COR-L47 (cell line): ENCODE measurements at regions not wholly inside any gene's neighbourhood (a gene's known extent, or its start where the extent isn't known, plus 50 kb on each side); places are given as distances from the start of the nearest gene placed in this dataset.

Experiments used
- DNase-seq: peaks from one replicate; lab custom pipeline; 2025; lab: John Stamatoyannopoulos, UW

- DNase-seq, result no peak
These were observed 339.3 kb upstream of the PFKP start for GRCh38 chr10:2728087-2728486.

DNA sequence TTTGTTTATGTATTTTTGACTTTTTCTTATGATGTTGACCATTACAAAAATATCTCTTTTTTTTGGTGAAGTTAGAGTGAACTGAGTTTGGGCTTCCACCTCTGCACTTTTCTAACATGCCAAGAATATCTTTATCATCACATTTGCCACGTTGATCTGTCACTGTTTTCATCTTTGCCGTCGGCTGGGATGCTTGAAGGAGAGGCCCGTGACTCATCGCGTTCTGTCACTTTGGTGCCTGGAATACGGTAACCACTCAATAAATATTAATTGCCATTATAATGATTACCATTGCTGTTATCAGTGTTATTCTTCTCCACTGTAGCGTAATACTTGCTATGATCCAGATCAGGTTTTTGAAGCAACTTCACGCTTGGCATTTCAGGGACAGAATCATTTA, 350.8 kb upstream of the PFKP start:
- no peak for DNase-seq

- DNase-seq, result no peak
These were observed 352.8 kb upstream of the PFKP start for GRCh38 chr10:2714597-2714996.

GRCh38 chr10:2703953-2704352, 363.4 kb upstream of the PFKP start:
- no peak for DNase-seq

DNA sequence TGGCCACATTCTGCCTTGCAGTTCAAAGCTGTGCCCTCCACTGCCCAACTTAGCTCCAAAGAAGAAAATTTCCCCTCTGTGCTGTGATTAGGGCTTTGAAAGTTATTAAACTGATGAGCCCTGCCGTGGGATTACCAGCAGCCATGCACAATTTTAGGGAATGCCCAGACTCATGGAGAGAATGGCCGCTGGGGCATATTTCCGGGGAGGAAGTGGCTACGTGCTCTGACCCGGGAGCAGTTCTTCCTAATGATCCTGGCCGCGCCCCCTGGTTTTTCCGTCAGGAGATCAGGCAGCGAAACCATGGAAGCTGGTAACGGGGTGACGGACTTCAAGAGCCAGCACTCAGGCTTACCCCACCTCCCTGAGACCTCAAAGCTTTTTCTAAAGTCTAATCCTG, 365.5 kb upstream of the PFKP start:
- DNase-seq, result no peak

DNA sequence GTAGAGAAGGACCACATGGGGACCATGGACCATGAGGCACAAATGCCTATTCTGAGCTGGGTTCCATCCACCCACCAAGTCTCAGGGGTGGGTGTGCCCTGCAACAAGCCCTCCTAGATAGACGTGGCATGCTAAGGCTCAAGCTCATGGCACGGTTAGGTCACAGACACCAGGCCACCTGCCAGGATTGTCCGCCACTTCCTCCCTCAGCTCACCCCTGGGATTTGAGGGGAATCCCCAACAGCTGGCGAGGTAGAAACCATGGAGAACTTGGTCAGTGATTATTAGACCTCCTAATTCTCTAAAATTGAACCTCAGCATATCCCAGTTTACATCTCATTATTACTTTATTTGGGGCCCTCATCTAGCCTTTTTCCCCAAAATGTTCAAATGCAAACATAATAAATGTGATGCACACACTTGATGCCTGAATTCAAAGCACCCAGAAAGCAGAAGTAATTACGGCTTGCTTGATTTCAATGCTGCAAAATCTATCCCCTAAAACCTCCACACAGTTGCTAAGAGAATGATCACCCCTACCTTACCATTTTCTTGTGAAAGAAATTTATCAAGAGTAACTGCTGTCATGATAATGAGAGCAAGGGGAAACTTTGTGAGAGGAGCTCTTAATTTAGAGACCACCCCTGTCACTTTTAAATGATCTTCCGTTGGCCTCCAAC, 366.6 kb upstream of the PFKP start:
- no peak for DNase-seq

DNA sequence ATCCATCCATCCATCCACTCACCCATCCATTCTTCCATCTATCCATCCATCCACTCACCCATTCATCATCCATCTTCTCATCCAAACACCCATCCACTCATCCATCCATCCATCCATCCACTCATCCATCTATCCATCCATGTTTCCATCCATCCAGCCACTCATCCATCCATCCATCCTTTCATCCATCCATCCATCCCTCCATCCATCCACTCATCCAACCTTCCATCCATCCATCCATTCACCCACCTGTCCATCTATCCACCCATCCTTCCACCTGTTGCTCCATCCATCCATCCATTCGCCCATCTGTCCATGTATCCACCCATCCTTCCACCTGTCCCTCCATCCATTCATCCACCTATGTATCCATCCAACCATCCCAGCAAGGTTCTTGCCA, 378.4 kb upstream of the PFKP start:
- DNase-seq, result no peak

GRCh38 chr10:2686691-2687090, 380.7 kb upstream of the PFKP start:
- DNase-seq, result no peak

- DNase-seq, result no peak
These were observed 384.9 kb upstream of the PFKP start for GRCh38 chr10:2682491-2682890.

DNA sequence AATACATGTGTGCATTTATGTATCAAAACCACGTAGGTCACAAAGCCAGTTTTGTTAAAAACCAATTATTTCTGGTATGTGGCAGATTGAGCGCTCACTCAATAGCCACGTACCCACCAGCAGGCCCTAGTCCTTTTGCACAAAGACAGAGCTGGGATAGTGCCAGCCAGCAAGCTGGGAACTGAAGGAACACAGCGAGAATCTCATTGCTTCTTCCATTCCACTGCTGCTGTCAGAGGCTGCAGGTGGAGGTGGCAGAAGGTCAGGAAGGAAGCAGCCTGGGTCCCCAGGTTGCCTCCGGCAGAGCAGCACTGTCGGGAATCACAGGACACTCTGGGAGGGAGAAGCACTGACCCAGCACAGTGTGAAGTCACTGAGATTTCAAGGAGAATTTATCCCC, 385.5 kb upstream of the PFKP start:
- DNase-seq, result no peak

DNA sequence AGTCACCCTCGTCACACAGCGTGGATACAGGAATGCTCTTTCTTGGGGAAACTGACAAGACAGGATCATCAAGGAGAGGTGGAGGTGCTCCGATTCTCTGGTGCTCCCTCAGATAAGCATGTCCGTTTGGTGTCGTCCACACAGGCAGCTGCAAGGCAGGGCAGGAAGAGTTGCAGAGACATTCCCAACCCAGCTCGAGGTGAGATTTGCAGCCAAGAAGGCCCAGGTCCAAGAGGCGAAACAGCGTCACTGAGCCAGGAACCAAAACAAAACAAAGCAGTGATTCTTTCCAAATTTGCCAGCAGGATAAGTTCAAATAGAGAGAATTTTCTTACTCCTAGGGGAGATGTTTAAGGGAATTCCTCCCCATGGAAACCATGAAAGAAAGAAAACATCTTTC, 386.5 kb upstream of the PFKP start:
- DNase-seq, result no peak

DNA sequence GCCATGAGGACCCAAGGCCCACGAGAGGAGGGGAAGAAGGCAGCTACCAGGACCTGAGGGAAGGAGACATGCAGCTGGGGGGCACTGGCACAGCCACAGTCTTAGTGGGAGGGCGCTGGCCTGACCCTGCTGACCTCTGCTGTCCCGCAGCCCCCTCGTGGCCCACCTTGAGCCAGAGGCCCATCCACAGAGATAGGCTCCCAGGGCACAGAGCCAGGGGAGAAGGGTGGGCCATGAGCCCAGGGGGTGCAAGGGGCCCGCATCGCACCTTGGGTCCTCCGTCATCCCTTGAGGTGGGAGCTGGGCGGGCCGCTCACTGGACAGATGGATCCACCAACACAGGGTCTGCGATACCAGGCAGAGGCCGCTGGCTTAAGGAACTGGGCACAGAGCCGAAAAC, 387.7 kb upstream of the PFKP start:
- no peak for DNase-seq

- no peak for DNase-seq
These were observed 390.9 kb upstream of the PFKP start for GRCh38 chr10:2676455-2676854.

DNA sequence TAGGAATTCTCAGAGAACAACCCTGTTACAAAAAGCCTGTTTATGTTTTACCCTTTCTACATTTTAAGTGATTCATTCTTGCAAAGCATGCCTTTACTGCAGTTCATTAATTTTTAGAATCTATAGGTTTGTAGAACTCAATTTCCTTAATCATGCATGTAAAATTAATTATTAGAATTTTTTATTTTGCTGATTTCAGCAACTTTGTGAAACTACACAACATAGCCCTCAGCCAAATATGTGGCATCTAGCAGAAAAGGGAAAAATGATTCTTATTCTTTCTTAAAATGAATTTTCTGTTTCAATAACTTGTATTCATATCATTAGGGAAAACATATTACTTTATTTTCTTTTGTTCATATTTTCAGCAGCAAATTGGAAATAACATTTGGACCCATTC, 392.9 kb upstream of the PFKP start:
- DNase-seq, result no peak

DNA sequence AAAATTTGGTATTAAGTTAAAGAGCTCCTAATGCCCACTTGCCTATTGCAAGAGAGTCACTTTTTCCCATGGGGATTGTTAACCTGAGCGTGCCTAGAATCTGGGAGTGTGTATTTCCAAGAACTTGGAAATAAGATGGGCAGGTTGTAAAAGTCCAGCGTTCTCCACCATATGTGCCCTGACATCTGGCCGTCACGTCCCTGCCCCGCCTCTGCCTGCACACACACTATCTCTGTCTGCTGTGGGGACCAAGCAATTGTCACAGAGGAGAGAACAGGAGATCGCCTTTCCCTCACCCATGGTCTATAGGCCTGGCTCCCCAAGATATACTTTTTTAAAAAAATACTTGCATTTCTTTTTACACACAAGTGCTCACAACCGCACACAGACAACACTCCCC, 396.5 kb upstream of the PFKP start:
- DNase-seq, result no peak

GRCh38 chr10:2665772-2666171, 401.6 kb upstream of the PFKP start:
- DNase-seq, result no peak

GRCh38 chr10:2660276-2660675, 407.1 kb upstream of the PFKP start:
- no peak for DNase-seq

DNA sequence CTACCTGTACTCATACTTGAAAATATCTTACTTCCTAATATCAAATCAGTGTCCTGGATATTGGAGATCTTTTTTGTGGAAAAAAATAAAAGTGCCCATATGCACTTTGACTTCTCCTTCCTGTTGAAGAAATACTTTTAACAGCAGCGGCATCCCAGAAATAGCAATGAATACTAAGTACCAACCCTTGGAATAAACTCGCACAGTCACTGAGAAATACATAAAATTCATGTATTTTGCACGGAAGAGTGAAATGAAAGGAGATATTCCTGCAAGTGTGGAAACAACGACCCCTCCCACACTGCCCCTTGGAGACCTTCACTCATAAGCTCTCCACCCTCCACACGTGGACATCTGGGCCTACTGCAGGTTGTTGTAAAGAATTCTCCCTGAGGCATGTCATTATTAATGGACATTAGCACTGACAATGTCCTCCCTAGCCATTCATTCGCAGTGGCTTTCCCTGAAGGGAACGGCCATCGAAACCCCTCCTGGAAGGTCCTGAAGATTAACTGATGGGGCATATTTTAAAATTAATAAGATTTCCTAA, 407.6 kb upstream of the PFKP start:
- DNase-seq, result no peak

DNA sequence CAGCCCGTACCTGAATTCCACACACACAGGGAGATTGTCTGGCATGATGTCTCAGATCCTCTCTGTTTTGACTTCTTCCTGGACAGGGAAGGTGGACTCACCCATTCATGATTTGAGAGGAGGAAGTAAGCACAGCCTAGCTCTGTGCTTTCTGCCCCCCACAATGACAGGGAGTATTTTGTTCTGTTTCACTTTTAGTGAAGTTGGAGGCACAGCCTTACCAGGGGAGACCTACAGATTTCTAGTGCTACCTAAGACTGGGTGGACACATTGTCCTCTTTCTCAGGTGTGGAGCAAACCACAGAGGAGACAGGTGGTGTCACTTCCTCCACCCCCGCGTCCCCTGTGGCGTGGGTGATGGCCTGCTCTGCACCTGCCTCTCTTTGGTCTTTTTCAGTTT, 408.6 kb upstream of the PFKP start:
- DNase-seq, result no peak

- DNase-seq, result peak; percentile 48
These were observed 417.0 kb upstream of the PFKP start for GRCh38 chr10:2650328-2650727.

DNA sequence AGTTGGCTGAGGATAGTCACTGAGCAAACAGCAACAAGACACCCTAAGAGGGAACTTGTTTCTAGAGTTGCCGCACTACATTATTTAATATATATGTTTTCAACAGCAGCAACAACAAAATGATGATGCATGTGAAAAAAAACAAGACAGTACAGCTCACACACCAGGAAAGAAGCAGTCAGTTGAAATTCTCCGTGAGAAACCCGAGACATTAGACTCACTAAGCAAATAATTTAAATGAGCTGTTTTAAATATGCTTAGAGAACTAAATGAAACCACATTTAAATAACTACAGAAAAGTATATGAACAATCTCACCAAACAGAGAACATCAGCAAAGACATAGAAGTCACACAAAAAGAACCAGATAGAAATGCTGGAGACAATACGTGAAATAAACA, 426.3 kb upstream of the PFKP start:
- no peak for DNase-seq

- no peak for DNase-seq
These were observed 433.7 kb upstream of the PFKP start for GRCh38 chr10:2633630-2634029.

- no peak for DNase-seq
These were observed 435.7 kb upstream of the PFKP start for GRCh38 chr10:2631557-2632205.

DNA sequence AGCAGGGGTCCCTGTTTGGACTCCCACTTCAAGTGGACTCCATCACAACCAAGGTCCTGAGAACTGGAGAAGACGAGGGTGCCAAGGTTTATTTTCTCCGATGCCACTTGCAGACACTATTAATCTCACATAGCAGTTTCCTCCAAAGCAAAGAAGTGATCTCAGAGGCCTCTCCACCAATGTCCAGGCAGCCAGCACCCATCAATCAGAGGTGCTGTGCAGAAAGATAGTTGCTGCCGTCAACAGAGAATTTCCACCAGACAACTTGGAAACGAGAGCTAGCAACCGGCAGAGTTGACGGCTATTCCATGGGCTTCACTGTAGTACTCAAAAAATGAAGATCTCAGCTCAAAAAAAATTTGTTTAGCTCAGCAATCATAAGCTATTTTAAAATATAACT, 438.6 kb upstream of the PFKP start:
- no peak for DNase-seq
